ENCODE measurements at regions not wholly inside any gene's neighbourhood (a gene's known extent, or its start where the extent isn't known, plus 50 kb on each side); places are given as distances from the start of the nearest gene placed in this dataset.

- no peak for DNase-seq (ENCODE audit: low read depth)
Observed at GRCh38 chr12:59041241-59042121, 121.2 kb upstream of the LRIG3 start.

GRCh38 chr12:59040656-59041055 lies 120.4 kb upstream of the LRIG3 start:
- no peak for DNase-seq (ENCODE audit: low read depth)

GRCh38 chr12:59040043-59040442 lies 119.7 kb upstream of the LRIG3 start:
- no peak for DNase-seq (ENCODE audit: low read depth)

- no peak for DNase-seq (ENCODE audit: low read depth)
Observed at GRCh38 chr12:59039005-59039404, 118.7 kb upstream of the LRIG3 start.

- DNase-seq (ENCODE audit: low read depth) = no peak
Observed at GRCh38 chr12:59036973-59037762, 116.9 kb upstream of the LRIG3 start.

GRCh38 chr12:59036347-59036746 lies 116.0 kb upstream of the LRIG3 start:
- no peak for DNase-seq (ENCODE audit: low read depth)

- no peak for DNase-seq (ENCODE audit: low read depth)
Observed at GRCh38 chr12:59031313-59031712, 111.0 kb upstream of the LRIG3 start.

GRCh38 chr12:59030415-59030814 lies 110.1 kb upstream of the LRIG3 start:
- no peak for DNase-seq (ENCODE audit: low read depth)

GRCh38 chr12:59027199-59027598 lies 106.9 kb upstream of the LRIG3 start:
- DNase-seq (ENCODE audit: low read depth) = no peak

GRCh38 chr12:59023861-59024424 lies 103.6 kb upstream of the LRIG3 start:
- DNase-seq (ENCODE audit: low read depth) = no peak

GRCh38 chr12:59020073-59020946 lies 100.0 kb upstream of the LRIG3 start:
- no peak for DNase-seq (ENCODE audit: low read depth)

GRCh38 chr12:59014885-59015284 lies 94.6 kb upstream of the LRIG3 start:
- DNase-seq (ENCODE audit: low read depth) = no peak

- no peak for DNase-seq (ENCODE audit: low read depth)
Observed at GRCh38 chr12:59010941-59011340, 90.6 kb upstream of the LRIG3 start.

- no peak for DNase-seq (ENCODE audit: low read depth)
Observed at GRCh38 chr12:59010118-59010517, 89.8 kb upstream of the LRIG3 start.

- DNase-seq (ENCODE audit: low read depth) = no peak
Observed at GRCh38 chr12:59007620-59008019, 87.3 kb upstream of the LRIG3 start.

- no peak for DNase-seq (ENCODE audit: low read depth)
Observed at GRCh38 chr12:59005193-59005955, 85.1 kb upstream of the LRIG3 start.

- DNase-seq (ENCODE audit: low read depth) = no peak
Observed at GRCh38 chr12:59004456-59004855, 84.2 kb upstream of the LRIG3 start.

GRCh38 chr12:58995666-58996363 lies 75.5 kb upstream of the LRIG3 start:
- no peak for DNase-seq (ENCODE audit: low read depth)

GRCh38 chr12:58988643-58989344 lies 68.5 kb upstream of the LRIG3 start:
- DNase-seq (ENCODE audit: low read depth) = no peak

- no peak for DNase-seq (ENCODE audit: low read depth)
Observed at GRCh38 chr12:58981961-58982360, 61.7 kb upstream of the LRIG3 start.

All from stimulated activated CD8-positive, alpha-beta memory T cell treated with anti-CD3 and anti-CD28 coated beads, Interleukin-7, amount 100 ng/mL, for 24 hours (primary cell).